Osteocyte (in vitro differentiated cells): ENCODE measurements at regions not wholly inside any gene's neighbourhood (a gene's known extent, or its start where the extent isn't known, plus 50 kb on each side); places are given as distances from the start of the nearest gene placed in this dataset.
"Not testable (repeated sequence)": the region's sequence is repeated elsewhere in the genome, so short reads cannot be mapped to it uniquely, and the experiment has no call there.

Experiments
- DNase-seq: peaks from one replicate; pipeline ENCODE4 v3.0.0; 2021; ENCODE audit warnings: mixed read lengths; ENCODE audit not compliant: unreplicated experiment; ENCODE audit errors: extremely low spot score
- H3K27ac Mint-ChIP-seq: one replicate; pipeline ENCODE4 v1.8.0; 2021; ENCODE audit warnings: mild to moderate bottlenecking, mixed read lengths; ENCODE audit not compliant: unreplicated experiment
- H3K27me3 Mint-ChIP-seq: one replicate; pipeline ENCODE4 v1.8.0; 2021; ENCODE audit warnings: mixed read lengths; ENCODE audit not compliant: unreplicated experiment
- H3K36me3 Mint-ChIP-seq: one replicate; pipeline ENCODE4 v1.8.0; 2021; ENCODE audit warnings: mixed read lengths; ENCODE audit not compliant: unreplicated experiment
- H3K4me1 Mint-ChIP-seq: one replicate; pipeline ENCODE4 v1.8.0; 2021; ENCODE audit warnings: mixed read lengths; ENCODE audit not compliant: unreplicated experiment
- H3K4me3 Mint-ChIP-seq: one replicate; pipeline ENCODE4 v1.8.0; 2021; ENCODE audit warnings: mild to moderate bottlenecking, moderate library complexity, mixed read lengths; ENCODE audit not compliant: unreplicated experiment
- H3K9me3 Mint-ChIP-seq: one replicate; pipeline ENCODE4 v1.8.0; 2021; ENCODE audit warnings: mixed read lengths; ENCODE audit not compliant: unreplicated experiment
- CTCF ChIP-seq: fragments of 200-600 bp; sonication (generic); IDR thresholded peaks from 2 replicates; pipeline ENCODE4 v1.5.0; 2021; ENCODE audit warnings: antibody characterized with exemption, mild to moderate bottlenecking, moderate library complexity

GRCh38 chr21:35444391-35444790, 395.3 kb upstream of the RUNX1 start:
- peaks cover 14% of the 10 kb centered on the region for H3K27me3 Mint-ChIP-seq
- H3K4me3 Mint-ChIP-seq: no peak overlapping the region
- no peak for DNase-seq
- peaks cover 7% of the 10 kb centered on the region for H3K4me1 Mint-ChIP-seq
- H3K27ac Mint-ChIP-seq: no peak overlapping the region
- no peaks in the 10 kb centered on the region for H3K9me3 Mint-ChIP-seq
- H3K36me3 Mint-ChIP-seq: no peaks in the 10 kb centered on the region
- TF ChIP-seq CTCF: no peak

- H3K9me3 Mint-ChIP-seq: no peaks in the 10 kb centered on the region
- H3K27me3 Mint-ChIP-seq: peaks cover 23% of the 10 kb centered on the region
- no peak for DNase-seq
- no peak for TF ChIP-seq CTCF
- no peaks in the 10 kb centered on the region for H3K36me3 Mint-ChIP-seq
- H3K27ac Mint-ChIP-seq: no peak overlapping the region
- H3K4me3 Mint-ChIP-seq: no peak overlapping the region
- H3K4me1 Mint-ChIP-seq: no peaks in the 10 kb centered on the region
These were observed 392.9 kb upstream of the RUNX1 start for GRCh38 chr21:35441868-35442582.

GRCh38 chr21:35438643-35439404, 389.7 kb upstream of the RUNX1 start:
- no peaks in the 10 kb centered on the region for H3K36me3 Mint-ChIP-seq
- H3K27me3 Mint-ChIP-seq: peaks cover 32% of the 10 kb centered on the region
- TF ChIP-seq CTCF: no peak
- H3K4me1 Mint-ChIP-seq: no peaks in the 10 kb centered on the region
- no peak for DNase-seq
- no peak overlapping the region for H3K4me3 Mint-ChIP-seq
- peaks cover 10% of the 10 kb centered on the region for H3K9me3 Mint-ChIP-seq
- H3K27ac Mint-ChIP-seq: no peak overlapping the region

- H3K27ac Mint-ChIP-seq: no peak overlapping the region
- H3K9me3 Mint-ChIP-seq: peaks cover 17% of the 10 kb centered on the region
- H3K36me3 Mint-ChIP-seq: no peaks in the 10 kb centered on the region
- no peak for DNase-seq
- H3K27me3 Mint-ChIP-seq: peaks cover 31% of the 10 kb centered on the region
- no peak for TF ChIP-seq CTCF
- no peak overlapping the region for H3K4me3 Mint-ChIP-seq
- H3K4me1 Mint-ChIP-seq: no peaks in the 10 kb centered on the region
These were observed 388.8 kb upstream of the RUNX1 start for GRCh38 chr21:35437941-35438340.

- H3K27ac Mint-ChIP-seq: no peak overlapping the region
These were observed 387.8 kb upstream of the RUNX1 start for GRCh38 chr21:35436899-35437298.

GRCh38 chr21:35432601-35433000, 383.5 kb upstream of the RUNX1 start:
- not testable (repeated sequence) for H3K4me3 Mint-ChIP-seq, DNase-seq, H3K27ac Mint-ChIP-seq, H3K36me3 Mint-ChIP-seq
- H3K27me3 Mint-ChIP-seq: peaks cover 16% of the 10 kb centered on the region
- peaks cover 13% of the 10 kb centered on the region for H3K4me1 Mint-ChIP-seq
- H3K9me3 Mint-ChIP-seq: peaks cover 34% of the 10 kb centered on the region

More at GRCh38 chr21:35436899-35437298, 387.8 kb upstream of the RUNX1 start:
- H3K4me3 Mint-ChIP-seq: no peak overlapping the region
- peaks cover 31% of the 10 kb centered on the region for H3K27me3 Mint-ChIP-seq
- no peaks in the 10 kb centered on the region for H3K4me1 Mint-ChIP-seq
- DNase-seq: no peak
- H3K36me3 Mint-ChIP-seq: peaks cover 3% of the 10 kb centered on the region
- H3K9me3 Mint-ChIP-seq: peaks cover 26% of the 10 kb centered on the region
- TF ChIP-seq CTCF: no peak
